T follicular helper cell (primary cell): ENCODE measurements at regions not wholly inside any gene's neighbourhood (a gene's known extent, or its start where the extent isn't known, plus 50 kb on each side); places are given as distances from the start of the nearest gene placed in this dataset.
"Not testable (repeated sequence)": the region's sequence is repeated elsewhere in the genome, so short reads cannot be mapped to it uniquely, and the experiment has no call there.

Source experiments
- DNase-seq: peaks from one replicate; pipeline ENCODE4 v3.0.0-alpha.2; 2020; ENCODE audit warnings: low read depth

- no peak for DNase-seq
Measured at GRCh38 chr15:66864871-66865281, 162.8 kb downstream of the SMAD6 start.

- no peak for DNase-seq
Measured at GRCh38 chr15:66865622-66866611, 163.9 kb downstream of the SMAD6 start.

- DNase-seq = no peak
Measured at GRCh38 chr15:66866656-66867055, 164.6 kb downstream of the SMAD6 start.

GRCh38 chr15:66868918-66869317, 166.9 kb downstream of the SMAD6 start:
- no peak for DNase-seq

GRCh38 chr15:66870880-66871388, 168.9 kb downstream of the SMAD6 start:
- DNase-seq = no peak

GRCh38 chr15:66872405-66872804, 170.4 kb downstream of the SMAD6 start:
- DNase-seq = no peak

GRCh38 chr15:66873331-66873730, 171.3 kb downstream of the SMAD6 start:
- not testable (repeated sequence) for DNase-seq

- DNase-seq = no peak
Measured at GRCh38 chr15:66873856-66874255, 171.8 kb downstream of the SMAD6 start.

- no peak for DNase-seq
Measured at GRCh38 chr15:66875588-66876420, 173.8 kb downstream of the SMAD6 start.

- DNase-seq = no peak
Measured at GRCh38 chr15:66876421-66876730, 174.3 kb downstream of the SMAD6 start.

GRCh38 chr15:66876731-66877476, 174.9 kb downstream of the SMAD6 start:
- no peak for DNase-seq

GRCh38 chr15:66877477-66878271, 175.6 kb downstream of the SMAD6 start:
- DNase-seq = no peak

- DNase-seq = no peak
Measured at GRCh38 chr15:66878761-66879160, 176.7 kb downstream of the SMAD6 start.

- no peak for DNase-seq
Measured at GRCh38 chr15:66879531-66880368, 177.7 kb downstream of the SMAD6 start.

- no peak for DNase-seq
Measured at GRCh38 chr15:66880380-66881155, 178.5 kb downstream of the SMAD6 start.

GRCh38 chr15:66881173-66881905, 179.3 kb downstream of the SMAD6 start:
- no peak for DNase-seq

GRCh38 chr15:66882251-66883020, 180.4 kb downstream of the SMAD6 start:
- DNase-seq = no peak
